Prostate gland (tissue), 2 donors: ENCODE measurements at regions not wholly inside any gene's neighbourhood (a gene's known extent, or its start where the extent isn't known, plus 50 kb on each side); places are given as distances from the start of the nearest gene placed in this dataset.

Experiments used
- CTCF ChIP-seq, 4 experiments: fragments of 200-600 bp in 2 of 4; fragments of 450-650 bp in 2 of 4; sonication (generic) in 2 of 4; IDR thresholded peaks; 1 replicate in 3 of 4; 2 replicates in 1 of 4; pipeline ENCODE4 v1.5.1; 2016 to 2019; ENCODE audit warnings: antibody characterized with exemption in 4 of 4, mild to moderate bottlenecking in 2 of 4, moderate library complexity in 2 of 4
- POLR2A ChIP-seq: fragments of 450-650 bp; IDR thresholded peaks from one replicate; pipeline ENCODE4 v1.6.1; 2016; ENCODE audit warnings: antibody characterized with exemption, mild to moderate bottlenecking

- TF ChIP-seq CTCF (IDR thresholded peaks at IDR 0.05) = no peak
- TF ChIP-seq POLR2A = no peak
Observed at GRCh38 chr9:88821033-88821745, 170.1 kb upstream of the S1PR3 start.
